ENCODE measurements at regions not wholly inside any gene's neighbourhood (a gene's known extent, or its start where the extent isn't known, plus 50 kb on each side); places are given as distances from the start of the nearest gene placed in this dataset.

DNA sequence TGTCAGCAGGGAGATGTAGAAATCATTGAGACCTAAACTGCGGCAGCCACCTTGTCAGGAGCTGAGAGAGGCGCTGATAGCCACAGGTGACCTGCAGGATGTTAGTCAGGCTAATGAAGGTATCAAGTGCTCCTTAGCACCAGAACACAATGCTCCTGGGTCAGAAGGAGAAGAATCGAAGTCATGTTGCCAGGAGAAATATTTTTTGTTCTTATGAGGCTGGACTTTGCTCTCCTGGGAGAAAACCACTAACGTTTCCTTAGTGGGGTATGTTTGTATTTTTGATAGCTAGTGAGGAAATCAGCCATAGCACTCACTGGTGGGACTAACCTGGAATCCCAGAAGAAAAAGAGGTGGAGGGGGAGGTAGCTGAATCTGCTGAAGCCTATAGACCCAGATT, 120.9 kb upstream of the LRFN2 start:
- Histone ChIP-seq H3K4me3 (no peak overlapping the region), H3K27ac (no peak overlapping the region), H3K36me3 (no peaks in the 10 kb centered on the region), H3K9me3 (no peaks in the 10 kb centered on the region), H3K27me3 (no peaks in the 10 kb centered on the region), H3K4me1 (no peaks in the 10 kb centered on the region)
- TF ChIP-seq POLR2A (IDR thresholded peaks at IDR 0.05): no peak
- TF ChIP-seq, protein P1, sequence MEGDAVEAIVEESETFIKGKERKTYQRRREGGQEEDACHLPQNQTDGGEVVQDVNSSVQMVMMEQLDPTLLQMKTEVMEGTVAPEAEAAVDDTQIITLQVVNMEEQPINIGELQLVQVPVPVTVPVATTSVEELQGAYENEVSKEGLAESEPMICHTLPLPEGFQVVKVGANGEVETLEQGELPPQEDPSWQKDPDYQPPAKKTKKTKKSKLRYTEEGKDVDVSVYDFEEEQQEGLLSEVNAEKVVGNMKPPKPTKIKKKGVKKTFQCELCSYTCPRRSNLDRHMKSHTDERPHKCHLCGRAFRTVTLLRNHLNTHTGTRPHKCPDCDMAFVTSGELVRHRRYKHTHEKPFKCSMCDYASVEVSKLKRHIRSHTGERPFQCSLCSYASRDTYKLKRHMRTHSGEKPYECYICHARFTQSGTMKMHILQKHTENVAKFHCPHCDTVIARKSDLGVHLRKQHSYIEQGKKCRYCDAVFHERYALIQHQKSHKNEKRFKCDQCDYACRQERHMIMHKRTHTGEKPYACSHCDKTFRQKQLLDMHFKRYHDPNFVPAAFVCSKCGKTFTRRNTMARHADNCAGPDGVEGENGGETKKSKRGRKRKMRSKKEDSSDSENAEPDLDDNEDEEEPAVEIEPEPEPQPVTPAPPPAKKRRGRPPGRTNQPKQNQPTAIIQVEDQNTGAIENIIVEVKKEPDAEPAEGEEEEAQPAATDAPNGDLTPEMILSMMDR (IDR thresholded peaks at IDR 0.05): no peak
- intact Hi-C loops (cut with DNase I): no loop called here
- DNase-seq (no peak), ATAC-seq (no peak)
- 61% methylated on average over 4 of the region's 4 CpGs for WGBS (ENCODE audit: insufficient coverage, low coverage, low lambda C conversion rate, missing lambda C conversion rate)

DNA sequence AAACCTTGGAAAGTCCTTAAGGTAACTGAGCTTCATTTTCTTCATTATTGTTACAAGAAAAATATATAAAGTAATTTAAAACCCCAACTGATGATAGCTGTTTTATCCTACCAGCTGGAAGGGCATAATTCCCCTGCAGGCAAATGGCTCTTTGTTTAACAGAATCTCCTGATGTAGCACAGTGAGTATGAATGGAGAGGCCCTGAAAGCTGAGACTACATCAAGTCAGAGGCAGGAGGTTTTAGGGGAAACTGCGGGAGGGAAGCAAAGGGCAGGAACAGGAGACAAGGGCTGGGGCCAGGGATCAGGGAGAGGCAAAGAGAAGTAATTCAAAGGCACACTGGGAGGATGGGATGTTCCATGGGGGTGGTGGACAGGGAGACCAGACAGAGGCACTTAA, 119.0 kb upstream of the LRFN2 start:
- DNase-seq: no peak
- 83% methylated on average over 1 of the region's 1 CpG for WGBS (ENCODE audit: insufficient coverage, low coverage, low lambda C conversion rate, missing lambda C conversion rate)

DNA sequence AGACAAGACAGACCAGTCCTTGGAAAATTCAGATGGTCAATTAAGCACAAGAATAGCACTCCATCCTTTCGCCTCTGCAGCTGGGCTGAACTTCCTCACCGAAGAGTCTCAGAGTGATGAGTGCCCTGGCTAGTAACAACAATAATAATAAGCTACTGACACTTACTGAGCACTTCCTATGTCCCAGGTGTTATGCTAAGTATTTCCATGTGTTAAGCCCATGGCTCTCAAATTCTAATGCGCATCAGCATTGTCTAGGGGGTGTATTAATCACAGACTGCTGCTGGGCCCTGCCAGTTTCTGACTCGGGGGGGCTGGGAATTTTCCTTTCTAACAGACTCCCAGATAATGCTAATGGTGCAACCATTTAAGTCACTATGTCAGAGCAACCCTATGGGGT, 118.2 kb upstream of the LRFN2 start:
- Histone ChIP-seq H3K4me1 (no peaks in the 10 kb centered on the region), H3K9me3 (no peaks in the 10 kb centered on the region), H3K36me3 (no peaks in the 10 kb centered on the region), H3K27me3 (no peaks in the 10 kb centered on the region), H3K27ac (no peak overlapping the region), H3K4me3 (no peak overlapping the region)
- ATAC-seq: no peak
- TF ChIP-seq, protein P1 (IDR thresholded peaks at IDR 0.05): no peak
- no peak for TF ChIP-seq POLR2A (IDR thresholded peaks at IDR 0.05)
- intact Hi-C loops (cut with DNase I): no loop called here
- DNase-seq: no peak
- 50% methylated on average over 1 of the region's 4 CpGs for WGBS (ENCODE audit: insufficient coverage, low coverage, low lambda C conversion rate, missing lambda C conversion rate)

More for the DNA sequence above, 119.0 kb upstream of the LRFN2 start:
- no peak overlapping the region for H3K27ac ChIP-seq
- TF ChIP-seq, protein P1 (IDR thresholded peaks at IDR 0.05): no peak
- no peak for TF ChIP-seq POLR2A (IDR thresholded peaks at IDR 0.05)
- ATAC-seq: no peak
- H3K9me3 ChIP-seq: no peaks in the 10 kb centered on the region
- no peaks in the 10 kb centered on the region for H3K36me3 ChIP-seq
- intact Hi-C loops (cut with DNase I): no loop called here
- H3K27me3 ChIP-seq: no peaks in the 10 kb centered on the region
- H3K4me1 ChIP-seq: no peaks in the 10 kb centered on the region
- H3K4me3 ChIP-seq: no peak overlapping the region

DNA sequence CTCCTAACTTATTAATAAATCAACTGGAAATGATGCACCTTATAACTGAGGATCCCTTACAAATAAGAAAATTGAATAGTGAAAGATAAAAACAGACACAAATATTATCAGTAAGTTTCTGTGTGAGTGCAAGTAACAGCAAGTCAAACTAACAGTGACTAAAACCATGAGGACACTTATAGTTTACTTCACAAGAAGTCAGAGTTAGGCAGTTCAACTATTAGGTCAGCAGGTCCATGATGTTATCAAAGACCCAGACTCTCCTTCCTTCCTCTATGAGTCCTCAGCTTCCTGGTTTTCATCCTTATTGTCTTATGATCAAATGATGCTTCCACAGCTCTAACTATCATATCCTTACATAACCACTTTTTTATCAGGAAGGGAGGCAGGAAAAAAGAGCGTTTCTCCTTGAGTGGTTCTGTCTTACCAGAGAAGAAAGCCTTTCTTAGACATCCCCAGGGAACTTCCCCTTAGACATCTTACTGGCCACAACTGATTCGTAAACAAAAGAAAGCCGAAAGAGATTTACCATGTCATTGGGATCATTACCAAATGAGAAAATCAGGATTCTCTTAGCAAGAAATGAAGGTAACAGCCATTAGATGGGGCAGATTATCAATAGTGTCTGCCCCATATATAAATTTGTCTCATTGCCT, 114.3 kb upstream of the LRFN2 start:
- TF ChIP-seq, protein P1 (IDR thresholded peaks at IDR 0.05): no peak
- no peak for TF ChIP-seq POLR2A (IDR thresholded peaks at IDR 0.05)
- ATAC-seq: no peak
- no peak overlapping the region for H3K27ac ChIP-seq
- DNase-seq: no peak
- H3K4me1 ChIP-seq: no peaks in the 10 kb centered on the region
- intact Hi-C loops (cut with DNase I): no loop called here
- H3K27me3 ChIP-seq: no peaks in the 10 kb centered on the region
- H3K9me3 ChIP-seq: no peaks in the 10 kb centered on the region
- no peak overlapping the region for H3K4me3 ChIP-seq
- no peaks in the 10 kb centered on the region for H3K36me3 ChIP-seq
- WGBS (ENCODE audit: insufficient coverage, low coverage, low lambda C conversion rate, missing lambda C conversion rate): 43% methylated on average over 3 of the region's 3 CpGs

Measured in right lobe of liver (tissue), 6 donors.